ENCODE measurements at regions not wholly inside any gene's neighbourhood (a gene's known extent, or its start where the extent isn't known, plus 50 kb on each side); places are given as distances from the start of the nearest gene placed in this dataset.

GRCh38 chr5:58048185-58048925, 411.5 kb downstream of the PLK2 start:
- H3K36me3 ChIP-seq: no peaks in the 10 kb centered on the region
- H3K27me3 ChIP-seq: no peaks in the 10 kb centered on the region
- H3K9me3 ChIP-seq: peaks cover 0 to 5% (median 0%) of the 10 kb centered on the region in 4 donors
- no peaks in the 10 kb centered on the region for H3K4me1 ChIP-seq
- intact Hi-C loops (cut with DNase I; ENCODE audit: low total_unique reads): no loop called here
- no peak for TF ChIP-seq POLR2A (IDR thresholded peaks at IDR 0.05)
- TF ChIP-seq, protein P1, sequence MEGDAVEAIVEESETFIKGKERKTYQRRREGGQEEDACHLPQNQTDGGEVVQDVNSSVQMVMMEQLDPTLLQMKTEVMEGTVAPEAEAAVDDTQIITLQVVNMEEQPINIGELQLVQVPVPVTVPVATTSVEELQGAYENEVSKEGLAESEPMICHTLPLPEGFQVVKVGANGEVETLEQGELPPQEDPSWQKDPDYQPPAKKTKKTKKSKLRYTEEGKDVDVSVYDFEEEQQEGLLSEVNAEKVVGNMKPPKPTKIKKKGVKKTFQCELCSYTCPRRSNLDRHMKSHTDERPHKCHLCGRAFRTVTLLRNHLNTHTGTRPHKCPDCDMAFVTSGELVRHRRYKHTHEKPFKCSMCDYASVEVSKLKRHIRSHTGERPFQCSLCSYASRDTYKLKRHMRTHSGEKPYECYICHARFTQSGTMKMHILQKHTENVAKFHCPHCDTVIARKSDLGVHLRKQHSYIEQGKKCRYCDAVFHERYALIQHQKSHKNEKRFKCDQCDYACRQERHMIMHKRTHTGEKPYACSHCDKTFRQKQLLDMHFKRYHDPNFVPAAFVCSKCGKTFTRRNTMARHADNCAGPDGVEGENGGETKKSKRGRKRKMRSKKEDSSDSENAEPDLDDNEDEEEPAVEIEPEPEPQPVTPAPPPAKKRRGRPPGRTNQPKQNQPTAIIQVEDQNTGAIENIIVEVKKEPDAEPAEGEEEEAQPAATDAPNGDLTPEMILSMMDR (IDR thresholded peaks at IDR 0.05): no peak
- TF ChIP-seq POLR2AphosphoS5 (IDR thresholded peaks at IDR 0.05): no peak
- TF ChIP-seq EP300 (IDR thresholded peaks at IDR 0.05): no peak
- no peak overlapping the region for H3K27ac ChIP-seq
- no peak overlapping the region for H3K4me3 ChIP-seq
- no peak for DNase-seq
- WGBS, 5 donors: 82 to 93% (median 91%) methylated on average over 4 of the region's 4 CpGs

DNA sequence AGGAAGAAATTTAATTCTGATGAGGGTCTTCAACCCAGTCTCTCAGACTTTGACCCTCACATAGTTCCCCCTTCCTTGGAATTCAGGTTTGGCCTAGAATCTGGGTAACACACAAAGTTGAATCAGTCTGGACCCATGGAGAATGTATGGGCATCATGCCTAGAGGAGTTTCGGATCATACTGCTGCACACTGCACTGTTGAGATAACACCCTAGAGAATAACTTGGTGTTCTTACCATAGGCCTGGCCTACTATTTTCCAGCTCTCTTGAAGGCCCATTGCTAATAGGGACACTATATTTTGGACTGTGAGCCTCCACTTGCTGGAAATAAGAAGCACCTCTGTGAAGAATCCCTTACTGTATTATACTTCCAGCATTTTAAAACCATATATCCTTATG, 413.5 kb downstream of the PLK2 start:
- Histone ChIP-seq H3K4me3 (no peak overlapping the region), H3K9me3 (no peaks in the 10 kb centered on the region), H3K27ac (no peak overlapping the region), H3K27me3 (no peaks in the 10 kb centered on the region), H3K36me3 (no peaks in the 10 kb centered on the region), H3K4me1 (no peaks in the 10 kb centered on the region)
- TF ChIP-seq EP300 (IDR thresholded peaks at IDR 0.05) (no peak), POLR2A (IDR thresholded peaks at IDR 0.05) (no peak), POLR2AphosphoS5 (IDR thresholded peaks at IDR 0.05) (no peak)
- WGBS, 5 donors: 92 to 100% (median 97%) methylated on average over 1 of the region's 1 CpG
- intact Hi-C loops (cut with DNase I; ENCODE audit: low total_unique reads): no loop called here
- DNase-seq: peak in 1 of 2 donors; percentile 0

GRCh38 chr5:58044166-58044565, 415.7 kb downstream of the PLK2 start:
- 80 to 97% (median 87%) methylated on average over 6 of the region's 6 CpGs for WGBS, 5 donors

DNA sequence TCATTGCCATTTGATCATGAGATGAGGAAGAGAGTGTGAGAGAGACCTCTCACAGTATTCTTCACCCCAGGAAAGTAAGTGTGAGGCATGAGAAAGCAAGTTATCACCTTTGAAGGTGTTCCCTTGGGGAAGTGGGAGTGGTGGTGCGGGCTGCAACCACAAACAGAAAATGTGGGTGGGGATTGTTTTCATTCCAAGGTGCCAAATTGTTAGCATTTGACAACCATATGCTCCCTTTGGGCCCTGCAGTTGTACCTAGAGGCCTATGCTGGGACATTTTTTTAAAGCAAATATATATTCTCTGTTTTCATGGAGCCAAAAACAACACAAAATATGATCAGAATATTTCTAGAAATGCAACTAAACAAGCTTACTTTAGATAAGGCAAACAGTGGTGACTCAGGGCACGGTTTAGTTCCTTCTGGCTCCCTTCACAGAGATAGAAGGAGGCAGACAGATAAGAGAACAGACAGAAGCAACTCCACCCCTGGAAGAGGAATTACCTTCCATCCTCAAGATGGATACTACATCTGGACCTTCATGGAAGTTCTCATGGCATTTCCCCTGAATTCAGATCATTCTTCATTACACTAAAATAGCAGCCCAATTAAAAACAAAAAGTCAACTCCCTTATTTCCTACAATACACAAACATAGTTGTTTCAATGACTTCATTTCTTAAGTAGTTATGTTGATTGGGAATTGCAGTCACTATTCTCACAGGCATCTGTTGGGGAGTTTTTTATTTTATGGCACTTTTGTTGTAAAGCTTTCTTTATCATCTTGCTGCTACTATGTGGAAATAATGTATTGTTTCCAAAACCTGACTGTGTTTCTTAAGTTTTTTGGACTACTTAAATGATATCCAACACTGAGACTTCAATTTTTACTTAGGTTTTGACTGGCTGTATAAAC, 416.6 kb downstream of the PLK2 start:
- H3K27ac ChIP-seq: no peak overlapping the region
- TF ChIP-seq POLR2A (IDR thresholded peaks at IDR 0.05): no peak
- TF ChIP-seq EP300 (IDR thresholded peaks at IDR 0.05): no peak
- TF ChIP-seq, protein P1 (IDR thresholded peaks at IDR 0.05): no peak
- no peak for TF ChIP-seq POLR2AphosphoS5 (IDR thresholded peaks at IDR 0.05)
- no peak overlapping the region for H3K4me3 ChIP-seq
- intact Hi-C loops (cut with DNase I; ENCODE audit: low total_unique reads): no loop called here
- no peaks in the 10 kb centered on the region for H3K27me3 ChIP-seq
- H3K9me3 ChIP-seq: no peaks in the 10 kb centered on the region
- H3K4me1 ChIP-seq: no peaks in the 10 kb centered on the region
- 33 to 48% (median 37%) methylated on average over 2 of the region's 2 CpGs for WGBS, 5 donors
- DNase-seq: peak in 1 of 2 donors; percentile 12
- H3K36me3 ChIP-seq: no peaks in the 10 kb centered on the region

More at GRCh38 chr5:58044166-58044565, 415.7 kb downstream of the PLK2 start:
- H3K4me1 ChIP-seq: no peaks in the 10 kb centered on the region
- no peak overlapping the region for H3K4me3 ChIP-seq
- H3K27ac ChIP-seq: no peak overlapping the region
- intact Hi-C loops (cut with DNase I; ENCODE audit: low total_unique reads): no loop called here
- H3K36me3 ChIP-seq: no peaks in the 10 kb centered on the region
- no peak for DNase-seq
- H3K9me3 ChIP-seq: no peaks in the 10 kb centered on the region
- TF ChIP-seq EP300 (IDR thresholded peaks at IDR 0.05) (no peak), POLR2AphosphoS5 (IDR thresholded peaks at IDR 0.05) (no peak), POLR2A (IDR thresholded peaks at IDR 0.05) (no peak)
- TF ChIP-seq, protein P1 (IDR thresholded peaks at IDR 0.05): no peak
- H3K27me3 ChIP-seq: no peaks in the 10 kb centered on the region

Data from stomach (tissue), 8 donors.